LNCaP clone FGC (cell line): ENCODE measurements at regions not wholly inside any gene's neighbourhood (a gene's known extent, or its start where the extent isn't known, plus 50 kb on each side); places are given as distances from the start of the nearest gene placed in this dataset.

Source experiments
- DNase-seq: peaks from one replicate; pipeline ENCODE4 v3.0.0-alpha.2; 2011; ENCODE audit warnings: low read depth
- H3K4me3 ChIP-seq: 2 replicates; pipeline ENCODE4 v1.5.1; 2011; ENCODE audit warnings: mild to moderate bottlenecking, low read depth, low read length, control low read depth
- CTCF ChIP-seq: IDR thresholded peaks from 2 replicates; pipeline ENCODE4 v1.5.1; 2012; ENCODE audit warnings: mild to moderate bottlenecking; ENCODE audit not compliant: control insufficient read depth, insufficient read depth; ENCODE audit errors: extremely low read depth

GRCh38 chr15:95347837-95348236 lies 982.7 kb upstream of the NR2F2 start:
- TF ChIP-seq CTCF, result no peak
- no peak for DNase-seq

GRCh38 chr15:95350908-95351307 lies 979.6 kb upstream of the NR2F2 start:
- DNase-seq, result no peak
- H3K4me3 ChIP-seq, result no peak overlapping the region
- no peak for TF ChIP-seq CTCF

More at GRCh38 chr15:95347837-95348236, 982.7 kb upstream of the NR2F2 start:
- H3K4me3 ChIP-seq, result no peak overlapping the region

GRCh38 chr15:95352631-95353187 lies 977.8 kb upstream of the NR2F2 start:
- H3K4me3 ChIP-seq, result no peak overlapping the region
- DNase-seq, result no peak
- TF ChIP-seq CTCF, result no peak

- no peak for DNase-seq
- no peak for TF ChIP-seq CTCF
- H3K4me3 ChIP-seq, result no peak overlapping the region
These were observed 977.0 kb upstream of the NR2F2 start for GRCh38 chr15:95353512-95353911.

- no peak overlapping the region for H3K4me3 ChIP-seq
- no peak for DNase-seq
- no peak for TF ChIP-seq CTCF
These were observed 970.5 kb upstream of the NR2F2 start for GRCh38 chr15:95359966-95360365.

GRCh38 chr15:95362306-95362705 lies 968.2 kb upstream of the NR2F2 start:
- no peak for TF ChIP-seq CTCF
- DNase-seq, result no peak

GRCh38 chr15:95363646-95364045 lies 966.9 kb upstream of the NR2F2 start:
- TF ChIP-seq CTCF, result no peak
- DNase-seq, result no peak
- H3K4me3 ChIP-seq, result no peak overlapping the region

More at GRCh38 chr15:95362306-95362705, 968.2 kb upstream of the NR2F2 start:
- H3K4me3 ChIP-seq, result no peak overlapping the region
